ENCODE measurements at regions not wholly inside any gene's neighbourhood (a gene's known extent, or its start where the extent isn't known, plus 50 kb on each side); places are given as distances from the start of the nearest gene placed in this dataset.
"Not testable (repeated sequence)": the region's sequence is repeated elsewhere in the genome, so short reads cannot be mapped to it uniquely, and the experiment has no call there.

DNA sequence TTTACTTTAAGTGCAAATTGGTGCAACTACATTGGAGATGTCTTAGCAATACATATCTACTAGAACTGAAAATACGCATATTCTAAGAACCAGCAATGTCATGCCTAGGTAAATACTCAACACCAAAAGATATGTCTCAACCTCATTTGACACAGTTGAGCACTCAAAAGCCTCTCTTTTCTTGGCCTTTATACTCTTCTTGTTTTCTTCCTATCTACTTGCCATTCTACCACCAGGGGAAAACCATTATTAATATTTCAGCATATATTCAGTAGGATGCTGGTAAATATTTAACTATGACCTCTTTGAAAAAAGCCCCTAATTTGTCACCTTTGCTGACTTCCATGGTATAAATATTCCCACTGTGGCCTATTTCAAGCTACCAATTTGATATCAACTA, 443.8 kb downstream of the LRRC70 start:
- TF ChIP-seq, protein P1, sequence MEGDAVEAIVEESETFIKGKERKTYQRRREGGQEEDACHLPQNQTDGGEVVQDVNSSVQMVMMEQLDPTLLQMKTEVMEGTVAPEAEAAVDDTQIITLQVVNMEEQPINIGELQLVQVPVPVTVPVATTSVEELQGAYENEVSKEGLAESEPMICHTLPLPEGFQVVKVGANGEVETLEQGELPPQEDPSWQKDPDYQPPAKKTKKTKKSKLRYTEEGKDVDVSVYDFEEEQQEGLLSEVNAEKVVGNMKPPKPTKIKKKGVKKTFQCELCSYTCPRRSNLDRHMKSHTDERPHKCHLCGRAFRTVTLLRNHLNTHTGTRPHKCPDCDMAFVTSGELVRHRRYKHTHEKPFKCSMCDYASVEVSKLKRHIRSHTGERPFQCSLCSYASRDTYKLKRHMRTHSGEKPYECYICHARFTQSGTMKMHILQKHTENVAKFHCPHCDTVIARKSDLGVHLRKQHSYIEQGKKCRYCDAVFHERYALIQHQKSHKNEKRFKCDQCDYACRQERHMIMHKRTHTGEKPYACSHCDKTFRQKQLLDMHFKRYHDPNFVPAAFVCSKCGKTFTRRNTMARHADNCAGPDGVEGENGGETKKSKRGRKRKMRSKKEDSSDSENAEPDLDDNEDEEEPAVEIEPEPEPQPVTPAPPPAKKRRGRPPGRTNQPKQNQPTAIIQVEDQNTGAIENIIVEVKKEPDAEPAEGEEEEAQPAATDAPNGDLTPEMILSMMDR (conservative IDR thresholded peaks at IDR 0.05; ENCODE audit: low read depth, low read length), result no peak
- DNase-seq (ENCODE audit: low read depth), result no peak
- H3K4me3 ChIP-seq (ENCODE audit: low read length), result no peak overlapping the region

DNA sequence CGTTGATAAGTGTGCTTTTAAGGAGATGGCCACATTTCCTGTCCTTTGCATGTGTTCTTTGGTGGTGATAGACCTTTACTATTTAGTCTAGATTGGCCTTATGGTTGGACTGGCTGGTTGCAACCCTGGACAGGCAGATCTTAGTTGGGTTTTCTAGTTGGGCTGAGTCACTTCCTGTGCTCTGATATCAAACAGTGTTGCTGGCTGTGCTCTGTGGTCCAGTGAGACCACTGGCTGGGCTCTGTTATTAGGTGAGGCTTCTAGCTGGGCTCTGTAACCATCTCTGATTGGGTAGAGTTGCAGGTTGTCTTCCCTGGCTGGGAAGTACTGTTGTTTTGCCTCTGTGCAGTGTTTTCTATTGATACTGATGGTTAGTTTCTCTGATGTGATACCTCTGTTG, 432.5 kb downstream of the LRRC70 start:
- TF ChIP-seq, protein P1 (conservative IDR thresholded peaks at IDR 0.05; ENCODE audit: low read depth, low read length), result no peak
- DNase-seq (ENCODE audit: low read depth), result no peak

DNA sequence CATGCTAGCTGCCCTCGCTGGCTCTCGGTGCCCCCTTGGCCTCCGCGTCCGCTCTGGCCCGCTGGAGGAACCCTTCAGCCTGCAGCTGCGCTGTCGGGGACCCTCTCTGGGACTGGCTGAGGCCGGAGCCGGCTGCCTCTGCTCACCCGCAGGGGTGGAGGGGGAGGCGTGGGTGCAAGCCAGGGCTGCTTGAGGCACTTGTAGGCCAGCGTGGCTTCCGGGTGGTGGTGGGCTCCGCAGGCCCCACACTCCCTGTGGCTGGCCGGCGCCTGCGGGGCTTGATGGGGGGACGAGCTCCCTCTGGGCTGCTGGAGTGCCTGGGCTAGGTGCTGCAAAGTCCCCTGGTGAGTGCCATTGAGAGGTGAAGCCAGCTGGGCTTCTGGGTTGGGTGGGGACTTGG, 429.6 kb downstream of the LRRC70 start:
- DNase-seq (ENCODE audit: low read depth), result no peak
- H3K4me3 ChIP-seq (ENCODE audit: low read length), result no peak overlapping the region
- TF ChIP-seq, protein P1 (conservative IDR thresholded peaks at IDR 0.05; ENCODE audit: low read depth, low read length), result no peak

More for the DNA sequence above, 432.5 kb downstream of the LRRC70 start:
- no peak overlapping the region for H3K4me3 ChIP-seq (ENCODE audit: low read length)

DNA sequence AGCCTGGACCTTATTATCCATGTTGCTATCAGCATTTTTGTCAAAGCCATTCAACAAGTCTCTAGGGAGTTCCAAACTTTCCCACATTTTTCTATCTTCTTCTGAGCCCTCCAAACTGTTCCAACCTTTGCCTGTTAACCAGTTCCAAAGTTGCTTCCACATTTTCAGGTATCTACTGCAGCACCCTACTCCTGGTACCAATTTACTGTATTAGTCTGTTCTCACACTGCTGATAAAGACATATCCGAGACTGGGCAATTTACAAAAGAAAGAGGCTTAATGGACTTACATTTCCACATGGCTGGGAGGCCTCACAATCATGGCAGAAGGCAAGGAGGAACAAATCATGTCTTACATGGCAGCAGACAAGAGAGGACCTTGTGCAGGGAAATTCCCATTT, 416.2 kb downstream of the LRRC70 start:
- DNase-seq (ENCODE audit: low read depth); H3K4me3 ChIP-seq (ENCODE audit: low read length): not testable (repeated sequence)

GRCh38 chr5:62985749-62986148, 407.1 kb downstream of the LRRC70 start:
- TF ChIP-seq, protein P1 (conservative IDR thresholded peaks at IDR 0.05; ENCODE audit: low read depth, low read length), result no peak
- no peak overlapping the region for H3K4me3 ChIP-seq (ENCODE audit: low read length)
- no peak for DNase-seq (ENCODE audit: low read depth)

GRCh38 chr5:62982348-62982747, 403.7 kb downstream of the LRRC70 start:
- no peak for DNase-seq (ENCODE audit: low read depth)
- no peak overlapping the region for H3K4me3 ChIP-seq (ENCODE audit: low read length)
- TF ChIP-seq, protein P1 (conservative IDR thresholded peaks at IDR 0.05; ENCODE audit: low read depth, low read length), result no peak

DNA sequence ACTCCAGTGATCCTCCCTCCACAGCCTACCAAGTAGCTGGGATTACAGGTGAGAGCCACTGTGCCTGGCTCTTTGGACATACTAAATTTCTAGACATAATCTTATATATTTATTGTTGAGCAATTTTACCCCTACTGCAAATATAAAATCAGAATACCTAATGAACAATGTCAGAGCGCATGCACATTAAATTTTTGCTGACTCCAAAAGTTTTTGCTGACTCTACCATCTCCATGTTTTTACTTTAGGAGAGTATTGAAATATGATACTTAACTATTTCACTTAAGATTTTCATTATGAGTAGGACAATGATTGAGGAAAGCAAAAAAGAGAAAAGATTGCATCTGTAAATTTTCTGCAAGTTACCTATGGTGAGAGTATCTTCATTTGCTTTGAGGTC, 402.3 kb downstream of the LRRC70 start:
- TF ChIP-seq, protein P1 (conservative IDR thresholded peaks at IDR 0.05; ENCODE audit: low read depth, low read length), result no peak
- no peak overlapping the region for H3K4me3 ChIP-seq (ENCODE audit: low read length)
- DNase-seq (ENCODE audit: low read depth), result no peak

DNA sequence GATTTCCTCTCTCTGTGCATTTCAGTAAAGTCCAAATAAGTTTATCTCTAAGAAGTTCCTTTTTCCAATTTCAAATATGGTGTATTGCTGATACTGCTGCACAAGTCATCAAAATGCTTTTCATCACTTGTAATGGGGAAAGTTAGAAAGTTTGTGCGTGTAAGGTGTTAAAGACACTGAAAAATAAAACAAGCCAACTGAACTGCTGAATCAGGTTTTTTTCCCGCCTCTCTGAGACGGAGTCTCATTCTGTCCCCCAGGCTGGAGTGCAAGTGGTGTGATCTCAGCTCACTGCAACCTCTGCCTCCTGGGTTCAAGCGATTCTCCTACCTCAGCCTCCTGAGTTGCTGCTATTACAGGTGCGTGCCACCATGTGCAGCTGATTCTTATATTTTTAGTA, 400.9 kb downstream of the LRRC70 start:
- no peak for DNase-seq (ENCODE audit: low read depth)
- TF ChIP-seq, protein P1 (conservative IDR thresholded peaks at IDR 0.05; ENCODE audit: low read depth, low read length), result no peak
- H3K4me3 ChIP-seq (ENCODE audit: low read length), result no peak overlapping the region
